CMK (cell line): ENCODE measurements at regions not wholly inside any gene's neighbourhood (a gene's known extent, or its start where the extent isn't known, plus 50 kb on each side); places are given as distances from the start of the nearest gene placed in this dataset.

Experiments used
- DNase-seq: peaks from one replicate; pipeline ENCODE4 v3.0.0-alpha.2; 2010; ENCODE audit warnings: low read depth

DNA sequence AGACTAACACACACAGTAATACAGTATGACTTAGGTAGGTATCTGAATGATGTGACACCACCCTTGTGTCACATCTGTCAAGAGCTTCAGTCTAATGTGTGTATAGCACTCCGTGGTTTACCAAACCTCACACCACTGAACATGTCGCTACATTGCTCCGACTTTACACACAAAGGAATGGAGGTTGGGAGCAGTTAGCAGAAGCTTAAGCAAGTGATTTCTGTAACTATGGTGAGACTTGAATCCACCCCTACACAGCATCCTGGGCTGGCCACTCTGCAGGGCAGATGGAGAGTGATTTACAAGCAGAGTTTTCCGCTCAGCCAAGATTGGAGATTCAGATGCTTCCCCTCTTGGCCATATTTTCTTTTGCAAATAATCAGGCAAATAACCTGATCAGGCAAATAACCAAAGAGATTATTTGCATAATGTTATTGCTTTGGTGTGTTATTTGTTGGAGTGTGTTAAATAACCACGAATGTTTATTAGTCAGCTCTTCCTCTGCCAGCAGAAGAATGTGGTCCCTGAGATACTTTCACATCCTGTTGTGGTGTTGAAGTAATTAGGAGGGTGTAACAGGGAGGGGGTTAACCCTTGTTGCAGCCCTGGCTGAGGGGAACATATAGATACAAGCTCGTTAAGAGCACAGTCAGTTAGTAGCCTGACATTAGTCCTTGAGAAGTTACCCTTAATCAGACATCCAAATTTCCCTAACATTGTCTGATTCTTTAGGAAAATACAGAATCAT, 92.8 kb downstream of the SNX18 start:
- DNase-seq = no peak

DNA sequence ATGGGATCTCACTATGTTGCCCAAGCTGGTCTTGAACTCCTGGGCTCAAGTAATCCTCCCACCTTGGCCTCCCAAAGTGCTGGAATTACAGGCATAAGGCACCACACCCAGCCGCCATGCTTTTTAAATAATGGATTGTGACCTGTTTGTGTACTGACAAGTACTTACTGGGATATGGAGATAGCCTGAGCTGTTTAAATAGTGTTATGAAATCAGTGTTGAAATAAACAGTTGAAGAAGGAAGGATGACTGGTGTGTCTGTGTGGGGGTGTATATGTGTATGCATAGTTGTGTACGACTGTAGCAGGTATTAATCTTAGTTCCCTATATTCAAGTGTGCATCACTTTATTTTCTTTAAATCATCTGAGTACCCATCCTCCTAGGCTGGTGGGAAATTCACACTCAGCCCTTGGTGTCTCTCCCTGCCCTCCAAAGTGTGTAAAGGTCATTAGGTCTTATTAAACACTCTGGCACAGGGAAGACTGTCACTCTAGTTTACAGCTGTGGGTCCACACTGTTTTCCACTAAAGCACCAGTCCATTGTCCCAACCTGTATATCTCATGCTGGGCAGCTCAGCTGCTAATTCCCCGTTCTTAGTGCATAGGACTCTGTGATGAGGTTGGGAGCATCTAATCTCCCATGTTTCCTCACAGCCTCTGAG, 91.0 kb downstream of the SNX18 start:
- no peak for DNase-seq

DNA sequence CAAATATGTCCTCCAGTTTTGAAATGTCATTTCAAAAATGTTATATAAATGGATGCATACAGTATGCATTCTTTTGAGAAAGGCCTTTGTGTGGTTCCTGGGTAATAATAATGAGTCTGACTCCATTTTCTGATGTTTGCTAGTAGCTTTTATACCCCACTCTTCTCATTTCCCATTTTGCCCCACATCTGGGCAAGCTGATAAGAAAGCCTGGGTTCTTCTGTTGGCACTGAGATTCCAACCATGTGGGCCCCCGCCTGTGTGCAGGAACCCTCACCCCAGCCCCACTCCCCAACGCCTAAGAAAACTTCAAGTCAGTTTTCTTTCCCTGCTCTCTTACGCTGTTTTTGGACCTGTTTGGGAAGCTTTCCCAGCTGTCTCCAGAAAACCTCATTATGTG, 89.4 kb downstream of the SNX18 start:
- no peak for DNase-seq

DNA sequence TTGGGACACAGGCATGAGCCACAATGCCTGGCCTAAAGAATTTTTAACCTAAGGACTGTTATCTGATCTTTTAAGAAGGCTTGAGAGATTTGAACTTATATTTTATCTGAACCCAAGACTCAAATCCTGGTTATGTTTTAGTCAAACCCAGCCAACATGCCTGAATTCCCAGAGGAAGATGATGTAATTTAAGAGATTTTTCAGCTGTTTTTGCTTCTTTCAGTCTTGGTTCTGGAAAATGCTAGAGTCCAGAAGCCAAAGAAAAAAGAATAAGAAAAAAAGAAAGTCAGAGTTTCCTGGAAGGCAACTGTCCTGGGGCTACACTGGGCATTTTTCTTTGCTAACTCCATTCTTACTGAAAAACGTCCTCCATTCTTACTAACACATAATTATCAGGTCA, 85.8 kb downstream of the SNX18 start:
- no peak for DNase-seq

DNA sequence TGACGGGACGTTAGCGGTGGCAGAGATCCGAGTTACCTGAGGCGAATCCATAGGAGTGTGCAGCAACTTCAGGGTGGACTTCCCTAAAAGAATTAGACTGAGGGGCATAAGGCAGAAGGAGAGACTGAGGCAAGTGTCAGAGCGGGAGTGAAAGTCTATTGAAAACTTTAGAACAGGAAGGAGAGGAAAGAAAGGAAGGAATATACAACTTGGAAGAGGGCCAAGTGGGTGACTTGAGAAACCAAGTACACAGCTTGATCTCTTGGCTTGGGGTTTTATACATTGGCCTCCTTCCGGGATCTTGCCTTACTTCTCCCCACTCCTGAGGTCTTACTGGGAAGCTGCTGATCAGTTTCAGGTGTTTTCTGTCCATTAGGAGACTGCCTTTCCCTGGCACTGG, 84.9 kb downstream of the SNX18 start:
- no peak for DNase-seq

DNA sequence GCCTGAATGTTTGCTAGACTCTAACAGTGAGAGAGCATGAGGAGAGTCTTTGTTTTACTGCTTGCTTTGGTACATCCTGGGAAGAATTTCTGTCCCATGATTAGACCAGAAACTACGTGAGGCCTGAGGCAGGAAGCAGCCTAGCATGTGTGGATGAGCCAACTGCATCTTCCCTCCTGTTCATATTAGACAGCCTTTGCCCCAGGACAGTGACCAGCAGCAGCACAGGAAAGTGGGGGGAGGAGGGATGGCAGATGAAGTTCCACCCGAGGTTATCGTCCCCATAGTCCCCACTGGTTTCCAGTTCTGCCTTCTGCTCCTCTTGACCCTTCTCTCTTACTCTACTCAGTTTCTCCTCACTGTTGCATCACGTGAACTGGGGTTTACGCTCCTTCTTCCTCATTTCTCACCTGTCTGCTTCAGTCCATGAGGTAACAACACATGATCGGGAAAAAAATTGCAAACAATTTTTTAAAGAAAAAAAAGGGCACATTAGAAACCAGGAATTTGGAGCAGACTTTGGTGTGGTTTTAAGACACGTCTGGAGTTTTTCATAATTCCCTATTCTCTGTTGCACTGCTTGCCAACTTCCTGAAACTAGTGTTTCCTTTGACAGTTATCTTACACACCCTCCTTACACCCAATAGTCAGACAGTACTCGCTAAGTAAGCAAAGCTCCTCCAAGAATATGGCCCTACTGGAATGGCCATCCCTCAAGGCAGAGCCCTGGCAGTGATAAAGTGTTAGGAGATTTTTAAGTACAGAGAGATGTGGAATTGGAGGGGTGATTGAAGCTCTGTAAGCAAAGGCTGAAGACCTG, 84.1 kb downstream of the SNX18 start:
- no peak for DNase-seq
